ENCODE measurements at regions not wholly inside any gene's neighbourhood (a gene's known extent, or its start where the extent isn't known, plus 50 kb on each side); places are given as distances from the start of the nearest gene placed in this dataset.

DNA sequence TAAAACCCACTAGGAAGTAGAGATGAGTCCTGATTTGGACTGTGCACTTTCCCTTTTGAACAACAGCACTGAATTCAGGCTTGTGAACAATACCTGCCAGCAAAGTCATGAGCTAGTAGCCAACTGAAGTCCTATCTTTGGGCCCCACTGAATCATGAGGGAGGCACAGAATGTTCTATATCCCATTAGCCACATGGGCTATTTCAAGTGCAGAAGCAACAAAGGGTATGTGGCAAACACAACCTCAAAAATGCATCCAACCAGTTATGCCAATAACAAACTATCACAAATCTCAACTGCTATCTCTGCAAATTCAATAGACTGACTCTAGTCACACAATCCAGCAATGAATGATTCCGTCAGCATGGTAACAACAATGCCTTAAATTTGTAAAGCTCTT, 276.0 kb downstream of the MRPL39 start:
- TF ChIP-seq, protein P1, sequence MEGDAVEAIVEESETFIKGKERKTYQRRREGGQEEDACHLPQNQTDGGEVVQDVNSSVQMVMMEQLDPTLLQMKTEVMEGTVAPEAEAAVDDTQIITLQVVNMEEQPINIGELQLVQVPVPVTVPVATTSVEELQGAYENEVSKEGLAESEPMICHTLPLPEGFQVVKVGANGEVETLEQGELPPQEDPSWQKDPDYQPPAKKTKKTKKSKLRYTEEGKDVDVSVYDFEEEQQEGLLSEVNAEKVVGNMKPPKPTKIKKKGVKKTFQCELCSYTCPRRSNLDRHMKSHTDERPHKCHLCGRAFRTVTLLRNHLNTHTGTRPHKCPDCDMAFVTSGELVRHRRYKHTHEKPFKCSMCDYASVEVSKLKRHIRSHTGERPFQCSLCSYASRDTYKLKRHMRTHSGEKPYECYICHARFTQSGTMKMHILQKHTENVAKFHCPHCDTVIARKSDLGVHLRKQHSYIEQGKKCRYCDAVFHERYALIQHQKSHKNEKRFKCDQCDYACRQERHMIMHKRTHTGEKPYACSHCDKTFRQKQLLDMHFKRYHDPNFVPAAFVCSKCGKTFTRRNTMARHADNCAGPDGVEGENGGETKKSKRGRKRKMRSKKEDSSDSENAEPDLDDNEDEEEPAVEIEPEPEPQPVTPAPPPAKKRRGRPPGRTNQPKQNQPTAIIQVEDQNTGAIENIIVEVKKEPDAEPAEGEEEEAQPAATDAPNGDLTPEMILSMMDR (conservative IDR thresholded peaks at IDR 0.05; ENCODE audit: low read depth, low read length), result no peak
- DNase-seq (ENCODE audit: low read depth), result no peak
- no peak overlapping the region for H3K4me3 ChIP-seq (ENCODE audit: low read depth, low read length)

DNA sequence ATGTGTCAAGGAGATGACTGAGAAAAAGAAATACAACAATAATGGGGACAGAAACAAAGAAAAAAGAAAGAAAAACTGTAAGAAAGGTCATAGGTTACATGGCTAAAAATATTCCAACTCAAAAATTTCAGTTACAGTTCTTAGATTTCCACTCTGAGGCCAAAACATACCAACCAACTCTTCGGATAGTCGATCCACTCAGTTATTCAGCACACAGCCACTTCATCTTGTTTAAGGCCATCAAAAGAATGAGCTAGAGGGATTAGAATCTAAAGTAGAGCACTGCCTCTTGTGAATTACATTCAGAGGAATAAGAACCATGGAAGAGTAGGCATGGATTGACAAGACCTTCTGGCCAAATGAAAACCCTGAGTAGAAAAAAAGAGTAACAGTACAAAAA, 277.0 kb downstream of the MRPL39 start:
- DNase-seq (ENCODE audit: low read depth), result no peak
- H3K4me3 ChIP-seq (ENCODE audit: low read depth, low read length), result no peak overlapping the region
- TF ChIP-seq, protein P1 (conservative IDR thresholded peaks at IDR 0.05; ENCODE audit: low read depth, low read length), result no peak

DNA sequence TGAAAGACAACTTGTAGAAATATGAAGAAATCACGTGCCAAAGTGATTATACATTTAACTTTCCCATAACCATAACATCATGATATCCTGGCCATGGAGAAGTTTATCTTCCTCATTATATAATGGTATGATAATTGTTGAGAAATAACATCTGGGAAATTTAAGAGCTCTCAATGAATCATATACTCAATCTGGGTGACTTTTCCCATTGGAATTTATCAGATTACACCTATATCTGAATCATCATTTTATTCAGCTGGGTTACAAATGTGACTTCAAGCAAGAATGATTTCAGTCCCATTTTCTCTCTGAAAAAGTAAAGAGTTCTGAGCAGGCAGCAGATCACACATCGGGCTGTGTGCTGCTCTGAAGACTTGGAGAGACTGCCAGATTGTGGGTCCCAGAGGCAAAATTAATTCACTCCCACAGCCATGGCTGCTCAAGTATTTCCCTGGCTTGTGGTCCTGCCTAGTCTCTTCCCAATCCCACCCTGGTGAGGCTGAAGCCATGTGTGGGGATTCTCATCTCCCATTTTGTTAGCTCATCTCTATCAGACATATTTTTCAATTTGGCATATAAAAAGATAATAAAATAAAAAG, 278.0 kb downstream of the MRPL39 start:
- no peak overlapping the region for H3K4me3 ChIP-seq (ENCODE audit: low read depth, low read length)
- DNase-seq (ENCODE audit: low read depth), result peak; percentile 67
- TF ChIP-seq, protein P1 (conservative IDR thresholded peaks at IDR 0.05; ENCODE audit: low read depth, low read length), result no peak

DNA sequence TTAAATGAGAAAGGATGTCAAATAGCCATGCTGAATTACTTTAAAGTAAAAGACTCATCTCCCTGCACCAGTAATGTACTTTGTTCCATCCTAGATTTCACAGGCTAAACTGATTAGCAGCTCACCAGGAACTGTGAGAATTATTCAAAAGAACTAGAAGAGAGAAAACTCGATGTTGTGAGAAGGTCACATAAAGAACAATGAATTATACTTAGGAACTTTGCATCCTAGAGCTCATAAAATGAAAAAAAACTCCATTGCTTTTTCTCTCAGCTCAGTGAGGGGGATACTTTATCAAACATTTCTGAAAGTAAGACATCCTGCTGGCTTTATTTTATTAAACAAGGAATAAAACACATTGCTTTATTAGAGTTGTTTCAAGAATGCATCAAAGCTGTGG, 278.5 kb downstream of the MRPL39 start:
- DNase-seq (ENCODE audit: low read depth), result no peak
- H3K4me3 ChIP-seq (ENCODE audit: low read depth, low read length), result no peak overlapping the region
- TF ChIP-seq, protein P1 (conservative IDR thresholded peaks at IDR 0.05; ENCODE audit: low read depth, low read length), result no peak

DNA sequence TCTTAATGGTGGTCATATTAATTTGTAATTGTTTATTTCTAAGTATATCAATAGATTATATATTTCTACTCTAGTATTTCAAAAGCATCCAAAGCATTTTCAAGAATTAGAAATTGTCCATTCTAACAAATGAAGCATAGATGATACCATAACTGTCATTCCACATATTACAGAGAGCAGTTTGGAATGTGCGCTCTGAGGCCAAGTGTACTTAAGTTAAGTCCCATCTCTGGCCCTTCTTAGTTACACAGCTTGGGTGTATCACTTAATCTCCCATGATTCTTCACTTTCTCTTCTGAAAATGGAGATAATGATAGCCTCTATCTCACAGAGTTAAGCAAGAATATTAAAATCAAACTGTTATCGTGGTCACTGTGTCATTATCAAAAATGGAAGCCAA, 281.1 kb downstream of the MRPL39 start:
- no peak overlapping the region for H3K4me3 ChIP-seq (ENCODE audit: low read depth, low read length)
- TF ChIP-seq, protein P1 (conservative IDR thresholded peaks at IDR 0.05; ENCODE audit: low read depth, low read length), result no peak
- no peak for DNase-seq (ENCODE audit: low read depth)

DNA sequence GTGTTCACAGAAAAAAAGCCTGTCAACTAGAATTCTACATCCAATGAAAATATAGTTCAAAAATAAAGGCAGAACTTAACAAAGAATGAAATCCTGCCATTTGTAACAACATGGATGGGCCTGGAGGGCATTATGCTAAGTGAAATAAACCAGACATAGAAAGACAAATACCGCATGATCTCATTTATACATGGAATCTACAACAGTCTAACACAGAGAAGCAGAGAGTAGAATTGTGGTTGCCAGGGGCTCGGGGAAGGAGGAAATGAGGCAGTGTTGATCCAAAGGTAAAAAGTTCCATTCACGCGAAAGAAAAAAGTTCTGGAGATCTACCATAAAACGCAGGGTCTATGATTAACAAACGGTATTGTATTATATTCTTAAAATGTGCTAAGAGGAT, 282.6 kb downstream of the MRPL39 start:
- DNase-seq (ENCODE audit: low read depth), result no peak
- TF ChIP-seq, protein P1 (conservative IDR thresholded peaks at IDR 0.05; ENCODE audit: low read depth, low read length), result no peak
- H3K4me3 ChIP-seq (ENCODE audit: low read depth, low read length), result no peak overlapping the region

DNA sequence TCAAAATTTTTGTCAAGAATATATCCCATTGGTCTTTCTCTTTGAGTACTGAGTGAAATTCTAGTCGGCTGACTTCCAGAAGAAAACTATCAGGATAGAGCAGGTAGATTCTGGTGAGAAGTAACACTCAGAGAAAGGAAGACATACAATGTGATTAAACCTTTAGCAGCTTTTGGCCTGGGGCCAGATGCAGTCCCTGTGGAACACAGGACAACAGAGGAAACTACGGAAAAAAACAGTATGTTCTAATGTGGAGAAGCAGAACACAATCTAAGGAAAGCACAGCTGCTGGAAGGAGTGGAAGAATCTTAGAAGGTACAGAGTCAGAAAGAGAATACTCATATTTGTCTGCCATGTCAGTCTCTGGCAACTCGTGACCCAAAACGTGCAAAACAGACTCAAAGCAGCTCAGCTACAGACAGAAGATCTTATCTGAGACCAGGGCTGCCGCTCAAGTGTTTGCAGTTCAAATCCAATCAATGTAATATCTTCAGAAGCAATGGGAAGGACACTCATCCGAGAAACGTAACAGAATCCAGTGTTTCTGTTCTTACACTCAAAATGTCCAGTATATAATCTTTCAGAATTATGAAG, 283.8 kb downstream of the MRPL39 start:
- DNase-seq (ENCODE audit: low read depth), result no peak
- TF ChIP-seq, protein P1 (conservative IDR thresholded peaks at IDR 0.05; ENCODE audit: low read depth, low read length), result no peak
- H3K4me3 ChIP-seq (ENCODE audit: low read depth, low read length), result no peak overlapping the region
